Esophagus squamous epithelium (tissue), 5 donors: ENCODE measurements at regions not wholly inside any gene's neighbourhood (a gene's known extent, or its start where the extent isn't known, plus 50 kb on each side); places are given as distances from the start of the nearest gene placed in this dataset.

ENCODE experiments used
- DNase-seq: peaks from one replicate; lab custom pipeline; 2025; lab: John Stamatoyannopoulos, UW
- H3K27ac ChIP-seq, 4 donors: fragments of 200-600 bp; sonication (generic); one replicate each; pipeline ENCODE4 v1.5.1; 2016 to 2019; ENCODE audit warnings: mild to moderate bottlenecking in 1 of 4
- H3K27me3 ChIP-seq, 4 donors: fragments of 200-600 bp; sonication (generic); 1 replicate in 3 of 4; 2 replicates in 1 of 4; pipeline versions ENCODE4 v1.5.1 to v1.6.0; 2017 to 2021; ENCODE audit warnings: antibody characterized with exemption in 1 of 4
- H3K36me3 ChIP-seq, 3 donors: fragments of 200-600 bp; sonication (generic); one replicate each; pipeline ENCODE4 v1.5.1; 2016 to 2019
- H3K4me1 ChIP-seq, 3 donors: fragments of 200-600 bp; sonication (generic); one replicate each; pipeline ENCODE4 v1.5.1; 2017 to 2019
- H3K4me3 ChIP-seq, 4 donors: fragments of 200-600 bp; sonication (generic); 1 replicate in 3 of 4; 2 replicates in 1 of 4; pipeline ENCODE4 v1.5.1; 2016 to 2019; ENCODE audit warnings: mild to moderate bottlenecking in 2 of 4, moderate library complexity in 1 of 4
- H3K9me3 ChIP-seq, 3 donors: fragments of 200-600 bp; sonication (generic); one replicate each; pipeline ENCODE4 v1.5.1; 2016 to 2019
- CTCF ChIP-seq, 6 experiments: fragments of 450-650 bp in 4 of 6; fragments of 200-600 bp in 2 of 6; sonication (generic) in 2 of 6; IDR thresholded peaks; one replicate each; pipeline ENCODE4 v1.5.1; 2016 to 2019; ENCODE audit warnings: antibody characterized with exemption in 6 of 6, mild to moderate bottlenecking in 4 of 6, moderate library complexity in 4 of 6
- POLR2A ChIP-seq, 4 donors: fragments of 450-650 bp; IDR thresholded peaks; one replicate each; pipeline ENCODE4 v1.6.1; 2017; ENCODE audit warnings: antibody characterized with exemption in 4 of 4, mild to moderate bottlenecking in 4 of 4, moderate library complexity in 3 of 4
- WGBS, 2 donors: methylation state at CpG; one replicate each; pipeline ENCODE4 v1.1.5; 2018; 5-methylcytosine and 5-hydroxymethylcytosine counted together
- intact Hi-C: fragments of 100-400 bp; cut with DNase I; formaldehyde crosslinking; loops from one replicate; pipeline ENCODE4 v1.15.0; 2022
- donor health status: DM: yes; HTN: yes; CAD: no.

DNA sequence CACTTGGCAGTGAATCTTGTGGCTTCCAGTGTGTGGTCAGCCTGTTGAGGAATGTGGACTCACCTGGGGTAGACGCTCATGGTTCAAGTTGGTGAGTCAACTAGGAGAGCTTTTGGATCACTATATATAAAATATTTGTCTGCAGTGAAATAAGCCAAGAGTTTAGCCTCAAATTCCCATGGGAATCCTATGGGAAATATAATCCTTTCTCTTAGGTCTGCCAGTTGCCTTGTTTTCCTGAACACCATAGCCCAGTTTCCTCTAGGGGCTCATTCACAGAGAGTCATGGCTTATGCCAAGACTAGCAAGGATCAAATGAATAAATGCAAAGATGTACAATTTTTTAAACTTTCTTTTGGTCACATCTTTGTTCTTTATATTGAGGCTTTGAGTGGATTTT, 100.1 kb upstream of the NPHP3 start:
- DNase-seq = no peak
- intact Hi-C loops = no loop called here
- WGBS, 2 donors = 56 to 67% methylated on average over 1 of the region's 1 CpG
- no peak overlapping the region for H3K4me3 ChIP-seq
- no peaks in the 10 kb centered on the region for H3K4me1 ChIP-seq
- H3K9me3 ChIP-seq = no peaks in the 10 kb centered on the region
- TF ChIP-seq CTCF (IDR thresholded peaks at IDR 0.05) = no peak
- no peak for TF ChIP-seq POLR2A (IDR thresholded peaks at IDR 0.05)
- no peak overlapping the region for H3K27ac ChIP-seq
- H3K27me3 ChIP-seq = no peaks in the 10 kb centered on the region
- no peaks in the 10 kb centered on the region for H3K36me3 ChIP-seq

DNA sequence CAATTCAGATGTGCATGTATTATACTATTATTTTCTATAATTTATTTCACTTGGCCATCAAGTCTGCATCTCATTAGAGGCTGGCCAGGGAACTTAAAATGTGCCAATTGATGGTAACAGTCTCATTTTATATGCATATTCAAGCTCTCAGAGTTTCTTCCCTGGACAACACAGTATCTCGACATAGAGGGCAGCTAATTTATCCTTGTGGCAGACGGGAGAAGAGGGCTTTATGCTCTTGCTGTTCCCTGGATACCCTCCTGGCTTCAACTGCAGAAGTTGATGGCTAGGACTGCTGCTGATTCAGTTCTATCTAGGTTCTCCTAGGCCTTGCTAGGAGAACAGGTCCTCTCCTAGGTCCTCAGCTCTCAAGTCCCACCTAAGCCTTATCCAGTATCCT, 99.1 kb upstream of the NPHP3 start:
- 77 to 78% methylated on average over 2 of the region's 2 CpGs for WGBS, 2 donors
- H3K36me3 ChIP-seq = no peaks in the 10 kb centered on the region
- H3K27me3 ChIP-seq = no peaks in the 10 kb centered on the region
- no peaks in the 10 kb centered on the region for H3K4me1 ChIP-seq
- TF ChIP-seq CTCF (IDR thresholded peaks at IDR 0.05) (no peak), POLR2A (IDR thresholded peaks at IDR 0.05) (no peak)
- DNase-seq = no peak
- intact Hi-C loops = no loop called here
- no peaks in the 10 kb centered on the region for H3K9me3 ChIP-seq
- H3K27ac ChIP-seq = no peak overlapping the region
- H3K4me3 ChIP-seq = no peak overlapping the region

GRCh38 chr3:132818251-132818650, 96.0 kb upstream of the NPHP3 start:
- intact Hi-C loops = no loop called here
- 67 to 79% methylated on average over 1 of the region's 1 CpG for WGBS, 2 donors
- no peak for DNase-seq
- H3K36me3 ChIP-seq = no peaks in the 10 kb centered on the region
- no peaks in the 10 kb centered on the region for H3K4me1 ChIP-seq
- no peak overlapping the region for H3K4me3 ChIP-seq
- no peak for TF ChIP-seq POLR2A (IDR thresholded peaks at IDR 0.05)
- TF ChIP-seq CTCF (IDR thresholded peaks at IDR 0.05) = no peak
- no peak overlapping the region for H3K27ac ChIP-seq
- no peaks in the 10 kb centered on the region for H3K27me3 ChIP-seq
- H3K9me3 ChIP-seq = no peaks in the 10 kb centered on the region

- no peak overlapping the region for H3K4me3 ChIP-seq
- no peaks in the 10 kb centered on the region for H3K9me3 ChIP-seq
- H3K27ac ChIP-seq = no peak overlapping the region
- intact Hi-C loops = no loop called here
- no peaks in the 10 kb centered on the region for H3K27me3 ChIP-seq
- no peaks in the 10 kb centered on the region for H3K36me3 ChIP-seq
- no peaks in the 10 kb centered on the region for H3K4me1 ChIP-seq
- no peak for DNase-seq
- WGBS, 2 donors = 66 to 67% methylated on average over 3 of the region's 3 CpGs
- TF ChIP-seq CTCF (IDR thresholded peaks at IDR 0.05) (no peak), POLR2A (IDR thresholded peaks at IDR 0.05) (no peak)
Observed at GRCh38 chr3:132817646-132818177, 95.5 kb upstream of the NPHP3 start.

- intact Hi-C loops = no loop called here
- Histone ChIP-seq H3K27me3 (no peaks in the 10 kb centered on the region), H3K9me3 (no peaks in the 10 kb centered on the region), H3K36me3 (no peaks in the 10 kb centered on the region), H3K27ac (no peak overlapping the region), H3K4me3 (no peak overlapping the region), H3K4me1 (no peaks in the 10 kb centered on the region)
- no peak for DNase-seq
- TF ChIP-seq CTCF (IDR thresholded peaks at IDR 0.05) = no peak
- no peak for TF ChIP-seq POLR2A (IDR thresholded peaks at IDR 0.05)
- WGBS, 2 donors = 39 to 41% methylated on average over 1 of the region's 1 CpG
Observed at GRCh38 chr3:132805071-132805470, 82.9 kb upstream of the NPHP3 start.
